Psoas muscle (tissue), 7 donors: ENCODE measurements at regions not wholly inside any gene's neighbourhood (a gene's known extent, or its start where the extent isn't known, plus 50 kb on each side); places are given as distances from the start of the nearest gene placed in this dataset.

Experiments
- ATAC-seq, 4 donors: fragments of 200-7000 bp; cut with Tn5 transposase; one replicate each; pipeline ENCODE4 v1.9.1; 2020; ENCODE audit warnings: moderate library complexity in 3 of 4, mild to moderate bottlenecking in 2 of 4
- DNase-seq, 2 donors: peaks; one replicate each; pipeline ENCODE4 v3.0.0-alpha.2; 2020
- H3K27ac ChIP-seq: fragments of 200-600 bp; one replicate; pipeline ENCODE4 v1.8.0; 2022
- H3K27me3 ChIP-seq, 3 donors: fragments of 200-600 bp in 1 of 3; one replicate each; pipeline versions ENCODE4 v1.6.1 to v1.8.0; 2013 to 2022; ENCODE audit warnings: low read length in 2 of 3, mild to moderate bottlenecking in 2 of 3, moderate library complexity in 1 of 3; ENCODE audit not compliant: insufficient read depth in 3 of 3
- H3K36me3 ChIP-seq, 2 donors: fragments of 200-600 bp in 1 of 2; one replicate each; pipeline versions ENCODE4 v1.6.1 to v1.8.0; 2013 to 2022; ENCODE audit warnings: low read depth in 1 of 2, mild to moderate bottlenecking in 1 of 2, moderate library complexity in 1 of 2; ENCODE audit not compliant: insufficient read depth in 1 of 2
- H3K4me1 ChIP-seq: fragments of 200-600 bp; one replicate; pipeline ENCODE4 v1.8.0; 2022
- H3K4me3 ChIP-seq: fragments of 200-600 bp; one replicate; pipeline ENCODE4 v1.8.0; 2022; ENCODE audit warnings: mild to moderate bottlenecking
- H3K9me3 ChIP-seq: fragments of 200-600 bp; one replicate; pipeline ENCODE4 v1.8.0; 2022
- CTCF ChIP-seq: fragments of 200-600 bp; IDR thresholded peaks from one replicate; pipeline ENCODE4 v1.8.0; 2022; ENCODE audit warnings: antibody characterized with exemption
- whole genome bisulfite sequencing, 3 donors: extraction: QIAGEN DNeasy Blood & Tissue Kit; methylation state at CpG; one replicate each; pipeline versions ENCODE4 v1.1.6 to v1.1.7; 2013; 5-methylcytosine and 5-hydroxymethylcytosine counted together
- intact Hi-C, 2 donors: fragments of 100-400 bp; cut with DNase I; formaldehyde crosslinking; loops; one replicate each; pipeline versions ENCODE4 v1.11.0 to v1.14.2; 2022
- donor health status: healthy with polysubstance abuse.
- donor health status: DM: no; HTN: no; CAD: no; lungs with moderate emphysema.
- donor health status: Bipolar disorder and iron deficiency.
- donor health status: healthy.
- donor health status: DM: yes; HTN: yes; CAD: no.
- donor health status: DM: no; HTN: no; CAD: no.
- donor health status: DM: yes; HTN: yes; CAD: no.

GRCh38 chr7:3133811-3134385 is 90.2 kb upstream of the CARD11 start:
- Histone ChIP-seq H3K4me3 (no peak overlapping the region), H3K36me3 (no peaks in the 10 kb centered on the region), H3K4me1 (no peaks in the 10 kb centered on the region), H3K27ac (no peak overlapping the region), H3K27me3 (no peaks in the 10 kb centered on the region), H3K9me3 (no peaks in the 10 kb centered on the region)
- DNase-seq (no peak), ATAC-seq (no peak)
- intact Hi-C loops: no loop called here
- 61 to 71% (median 69%) methylated on average over 8 of the region's 8 CpGs for WGBS, 3 donors
- TF ChIP-seq CTCF: no peak

GRCh38 chr7:3134745-3135144 is 91.1 kb upstream of the CARD11 start:
- no peaks in the 10 kb centered on the region for H3K27me3 ChIP-seq
- H3K36me3 ChIP-seq: no peaks in the 10 kb centered on the region
- intact Hi-C loops: no loop called here
- no peak for TF ChIP-seq CTCF
- 78 to 85% (median 80%) methylated on average over 6 of the region's 6 CpGs for WGBS, 3 donors
- no peaks in the 10 kb centered on the region for H3K4me1 ChIP-seq
- H3K27ac ChIP-seq: no peak overlapping the region
- ATAC-seq (no peak), DNase-seq (no peak)
- H3K4me3 ChIP-seq: no peak overlapping the region
- H3K9me3 ChIP-seq: no peaks in the 10 kb centered on the region

- Histone ChIP-seq H3K27ac (no peak overlapping the region), H3K36me3 (no peaks in the 10 kb centered on the region), H3K27me3 (no peaks in the 10 kb centered on the region), H3K4me3 (no peak overlapping the region), H3K4me1 (no peaks in the 10 kb centered on the region), H3K9me3 (no peaks in the 10 kb centered on the region)
- no peak for TF ChIP-seq CTCF
- intact Hi-C loops: no loop called here
- DNase-seq: no peak
- WGBS, 3 donors: 61 to 67% (median 64%) methylated on average over 6 of the region's 6 CpGs
- no peak for ATAC-seq
Observed at GRCh38 chr7:3135626-3136025, 92.0 kb upstream of the CARD11 start.

- intact Hi-C loops: no loop called here
- ATAC-seq (no peak), DNase-seq (no peak)
Observed at GRCh38 chr7:3138206-3138605, 94.5 kb upstream of the CARD11 start.

More at GRCh38 chr7:3138206-3138605, 94.5 kb upstream of the CARD11 start:
- 77 to 89% (median 88%) methylated on average over 6 of the region's 6 CpGs for WGBS, 3 donors
- no peaks in the 10 kb centered on the region for H3K9me3 ChIP-seq
- no peaks in the 10 kb centered on the region for H3K36me3 ChIP-seq
- no peaks in the 10 kb centered on the region for H3K27me3 ChIP-seq
- H3K4me1 ChIP-seq: no peaks in the 10 kb centered on the region
- no peak overlapping the region for H3K27ac ChIP-seq
- TF ChIP-seq CTCF: no peak
- H3K4me3 ChIP-seq: no peak overlapping the region
